H1 (cell line): ENCODE measurements at regions not wholly inside any gene's neighbourhood (a gene's known extent, or its start where the extent isn't known, plus 50 kb on each side); places are given as distances from the start of the nearest gene placed in this dataset.

Experiments used
- CTCF ChIA-PET: fragments of 300-600 bp; sonication (Branson Sonifier 250); formaldehyde crosslinking; loops from one replicate; lab custom pipeline; 2021; ENCODE audit not compliant: partially characterized antibody; lab: Charles Lee
- POLR2A ChIA-PET: fragments of 300-600 bp; sonication (Branson Sonifier 250); formaldehyde crosslinking; loops from one replicate; lab custom pipeline; 2021; ENCODE audit warnings: inconsistent platforms; ENCODE audit not compliant: partially characterized antibody; lab: Charles Lee
- DNase-seq, 2 experiments: peaks; one replicate each; pipeline versions ENCODE4 v3.0.0 to v3.0.0-alpha.2; 2010 to 2022; ENCODE audit warnings: low spot score in 2 of 2, low read depth in 1 of 2, mixed read lengths in 1 of 2
- FAIRE-seq: peaks from 2 replicates; lab custom pipeline; 2011; peaks lifted over from hg19 to GRCh38; lab: Jason Lieb, UNC
- H2AFZ ChIP-seq: 2 replicates; pipeline ENCODE4 v1.8.1; 2012; ENCODE audit warnings: low read length, inconsistent platforms
- H2AK5ac ChIP-seq: 2 replicates; pipeline ENCODE4 v1.6.1; 2013; ENCODE audit warnings: low read depth, low read length
- H2BK120ac ChIP-seq: replicated peaks from 2 replicates; pipeline ENCODE3; 2013; ENCODE audit warnings: low read depth, low read length, inconsistent platforms
- H2BK12ac ChIP-seq: 2 replicates; pipeline ENCODE4 v1.6.1; 2013; ENCODE audit warnings: low read depth, low read length
- H2BK15ac ChIP-seq: 2 replicates; pipeline ENCODE4 v1.6.1; 2013; ENCODE audit warnings: low read length
- H2BK20ac ChIP-seq: 2 replicates; pipeline ENCODE4 v1.6.1; 2013; ENCODE audit warnings: low read length
- H2BK5ac ChIP-seq: 2 replicates; pipeline ENCODE4 v1.6.1; 2013; ENCODE audit warnings: low read depth, low read length
- H3K14ac ChIP-seq: 2 replicates; pipeline ENCODE4 v1.6.1; 2013; ENCODE audit warnings: inconsistent platforms; ENCODE audit not compliant: insufficient read length
- H3K18ac ChIP-seq: 2 replicates; pipeline ENCODE4 v1.6.1; 2013; ENCODE audit warnings: low read length; ENCODE audit errors: extremely low read depth
- H3K23ac ChIP-seq: 2 replicates; pipeline ENCODE4 v1.6.1; 2013; ENCODE audit warnings: inconsistent platforms; ENCODE audit not compliant: insufficient read length
- H3K23me2 ChIP-seq: 2 replicates; pipeline ENCODE4 v1.6.1; 2013; ENCODE audit warnings: low read depth, low read length
- H3K27ac ChIP-seq: 2 replicates; pipeline ENCODE4 v1.6.1; 2011; ENCODE audit warnings: low read depth, low read length, inconsistent platforms
- H3K27me3 ChIP-seq, 4 experiments: replicated peaks in 1 of 4; 1 replicate in 1 of 4; 2 replicates in 3 of 4; pipeline versions ENCODE4 v1.6.1 to v1.8.1; 2011 to 2013; ENCODE audit warnings: low read length in 3 of 4, mild to moderate bottlenecking in 3 of 4, inconsistent platforms in 2 of 4, mixed read lengths in 2 of 4, moderate library complexity in 1 of 4; ENCODE audit not compliant: control insufficient read depth in 3 of 4, insufficient read depth in 3 of 4; ENCODE audit errors: extremely low read depth in 1 of 4
- H3K36me3 ChIP-seq, 4 experiments: 2 replicates each; pipeline versions ENCODE4 v1.6.1 to v1.8.1; 2011 to 2013; ENCODE audit warnings: mild to moderate bottlenecking in 4 of 4, low read length in 3 of 4, moderate library complexity in 2 of 4, control low read depth in 1 of 4, inconsistent platforms in 1 of 4; ENCODE audit not compliant: insufficient read depth in 4 of 4, control insufficient read depth in 2 of 4
- H3K4ac ChIP-seq: replicated peaks from 2 replicates; pipeline ENCODE3; 2013; ENCODE audit warnings: low read length, low read depth, mixed read lengths, inconsistent platforms; ENCODE audit not compliant: insufficient read length
- H3K4me1 ChIP-seq, 4 experiments: replicated peaks in 1 of 4; 1 replicate in 1 of 4; 2 replicates in 3 of 4; pipeline versions ENCODE4 v1.6.1 to v1.8.1; 2011 to 2013; ENCODE audit warnings: low read length in 3 of 4, inconsistent platforms in 2 of 4, mixed read lengths in 1 of 4; ENCODE audit not compliant: insufficient read depth in 4 of 4, control insufficient read depth in 3 of 4
- H3K4me2 ChIP-seq, 2 experiments: 2 replicates each; pipeline versions ENCODE4 v1.6.1 to v1.8.1; 2011 to 2013; ENCODE audit warnings: low read depth in 2 of 2, low read length in 2 of 2, control low read depth in 1 of 2, inconsistent platforms in 1 of 2, mild to moderate bottlenecking in 1 of 2; ENCODE audit not compliant: insufficient read depth in 1 of 2
- H3K4me3 ChIP-seq, 4 experiments: fragments of 200-600, 300-600 bp in 1 of 4; sonication (generic), shearing (Covaris generic), sonication (Bioruptor Twin) in 1 of 4; 2 replicates each; pipeline versions ENCODE4 v1.5.1 to v1.8.1; 2011 to 2016; ENCODE audit warnings: low read length in 4 of 4, low read depth in 3 of 4, control low read depth in 2 of 4, inconsistent platforms in 2 of 4, mild to moderate bottlenecking in 2 of 4, mixed read lengths in 1 of 4, moderate library complexity in 1 of 4; ENCODE audit not compliant: insufficient read depth in 2 of 4; ENCODE audit errors: extremely low read depth in 1 of 4
- H3K56ac ChIP-seq: replicated peaks from 2 replicates; pipeline ENCODE3; 2013; ENCODE audit warnings: low read depth, mild to moderate bottlenecking, mixed read lengths, low read length, inconsistent platforms; ENCODE audit not compliant: insufficient read length
- H3K79me1 ChIP-seq: 2 replicates; pipeline ENCODE4 v1.6.1; 2013; ENCODE audit warnings: low read depth, low read length, control low read depth
- H3K79me2 ChIP-seq, 2 experiments: 2 replicates each; pipeline versions ENCODE4 v1.6.1 to v1.8.1; 2012 to 2013; ENCODE audit warnings: low read length in 2 of 2, mild to moderate bottlenecking in 2 of 2, inconsistent platforms in 1 of 2; ENCODE audit not compliant: insufficient read depth in 2 of 2, control insufficient read depth in 1 of 2
- H3K9ac ChIP-seq, 4 experiments: replicated peaks in 1 of 4; 1 replicate in 1 of 4; 2 replicates in 3 of 4; pipeline versions ENCODE4 v1.6.1 to v1.8.1; 2011 to 2013; ENCODE audit warnings: low read depth in 3 of 4, low read length in 3 of 4, control low read depth in 2 of 4, mild to moderate bottlenecking in 2 of 4, moderate library complexity in 2 of 4, inconsistent platforms in 1 of 4; ENCODE audit errors: extremely low read depth in 1 of 4
- H3K9me3 ChIP-seq, 2 experiments: 2 replicates each; pipeline versions ENCODE4 v1.6.1 to v1.8.1; 2012 to 2013; ENCODE audit warnings: mild to moderate bottlenecking in 2 of 2, moderate library complexity in 2 of 2, control low read depth in 1 of 2, inconsistent platforms in 1 of 2, low read depth in 1 of 2, low read length in 1 of 2, mixed read lengths in 1 of 2; ENCODE audit not compliant: insufficient read depth in 2 of 2
- H4K20me1 ChIP-seq, 2 experiments: replicated peaks in 1 of 2; 2 replicates each; pipeline versions ENCODE3 to v1.8.1; 2011 to 2013; ENCODE audit warnings: inconsistent platforms in 2 of 2, low read length in 2 of 2, mild to moderate bottlenecking in 1 of 2; ENCODE audit not compliant: insufficient read depth in 2 of 2, control insufficient read depth in 1 of 2
- H4K5ac ChIP-seq: 2 replicates; pipeline ENCODE4 v1.6.1; 2013; ENCODE audit warnings: low read length, low read depth, mixed read lengths, inconsistent platforms; ENCODE audit not compliant: insufficient read length
- H4K8ac ChIP-seq: 2 replicates; pipeline ENCODE4 v1.8.0; 2013; ENCODE audit warnings: mild to moderate bottlenecking, moderate library complexity, low read length, inconsistent platforms; ENCODE audit not compliant: insufficient read depth; ENCODE audit errors: extremely low read depth
- H4K91ac ChIP-seq: replicated peaks from 2 replicates; pipeline ENCODE3; 2013; ENCODE audit warnings: low read length, mixed read lengths, inconsistent platforms; ENCODE audit not compliant: insufficient read length
- CHD1 ChIP-seq: IDR thresholded peaks from 2 replicates; pipeline ENCODE4 v1.6.1; 2012; ENCODE audit warnings: low read depth, low read length, improper control_type of control experiment
- CHD2 ChIP-seq: IDR thresholded peaks from 2 replicates; pipeline ENCODE4 v1.6.1; 2012; ENCODE audit warnings: low read length, improper control_type of control experiment
- CREB1 ChIP-seq: IDR thresholded peaks from 2 replicates; pipeline ENCODE4 v1.6.1; 2012; ENCODE audit warnings: inconsistent platforms
- EGR1 ChIP-seq: IDR thresholded peaks from 2 replicates; pipeline ENCODE4 v1.6.1; 2011; ENCODE audit warnings: low read depth, low read length, borderline replicate concordance
- MAFK ChIP-seq: IDR thresholded peaks from 2 replicates; pipeline ENCODE4 v1.6.1; 2012; ENCODE audit warnings: low read depth, mild to moderate bottlenecking, improper control_type of control experiment, low read length
- POLR2AphosphoS5 ChIP-seq: IDR thresholded peaks from 2 replicates; pipeline ENCODE4 v1.6.1; 2011; ENCODE audit warnings: low read depth, low read length
- RAD21 ChIP-seq, 2 experiments: IDR thresholded peaks in 1 of 2; conservative IDR thresholded peaks in 1 of 2; 2 replicates each; pipeline ENCODE4 v1.6.1; 2011; ENCODE audit warnings: low read depth in 2 of 2, low read length in 2 of 2, improper control_type of control experiment in 1 of 2, inconsistent platforms in 1 of 2, mild to moderate bottlenecking in 1 of 2, moderate library complexity in 1 of 2
- WGBS, 2 experiments: shearing (Covaris generic) in 1 of 2; methylation state at CpG; one replicate each; pipeline versions ENCODE4 v1.1.6 to v1.1.7; 2013 to 2015; ENCODE audit warnings: low lambda C conversion rate in 2 of 2, mixed read lengths in 2 of 2, inconsistent platforms in 1 of 2, low coverage in 1 of 2, missing lambda C conversion rate in 1 of 2; ENCODE audit not compliant: insufficient replicate concordance in 2 of 2, insufficient coverage in 1 of 2, insufficient read length in 1 of 2; ENCODE audit errors: extremely low coverage in 1 of 2, missing lambda C conversion rate in 1 of 2; 5-methylcytosine and 5-hydroxymethylcytosine counted together
- TF ChIP-seq, protein P1 (sequence below), 3 experiments: IDR thresholded peaks; 1 replicate in 2 of 3; 2 replicates in 1 of 3; pipeline versions ENCODE4 v1.5.1 to v1.6.1; 2011; ENCODE audit warnings: low read length in 3 of 3, mild to moderate bottlenecking in 3 of 3, inconsistent platforms in 2 of 3, low read depth in 1 of 3, moderate library complexity in 1 of 3; ENCODE audit not compliant: insufficient read depth in 1 of 3; ENCODE audit errors: control extremely low read depth in 1 of 3

DNA sequence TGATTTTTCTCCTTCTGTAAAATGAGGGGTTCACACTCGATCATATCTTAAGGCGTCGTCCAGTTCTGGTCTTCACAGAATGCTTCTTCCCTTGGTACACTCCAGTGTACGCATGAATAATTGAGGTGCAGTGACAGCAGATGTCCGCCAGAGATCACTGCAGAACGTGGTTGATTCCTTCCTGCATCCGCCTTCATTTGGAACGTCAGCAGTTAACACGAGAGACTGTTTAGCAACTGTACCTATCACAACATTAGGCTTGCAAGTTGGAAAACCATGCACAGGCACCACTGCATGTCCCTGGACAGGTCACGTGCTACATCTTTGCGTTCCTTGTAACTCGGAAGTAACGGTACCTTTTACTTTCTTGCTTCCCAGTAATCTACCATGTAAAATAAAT lies 66.0 kb upstream of the GEMIN8 start:
- H3K18ac ChIP-seq: no peak overlapping the region
- TF ChIP-seq RAD21 (IDR thresholded peaks at IDR 0.05 in 1 of 2, conservative IDR thresholded peaks at IDR 0.05 in 1 of 2; ENCODE audit: low read depth in 2 of 2, low read length in 2 of 2) (peak; percentile 92), CHD2 (no peak), MAFK (no peak), CHD1 (no peak), POLR2AphosphoS5 (no peak), EGR1 (no peak), CREB1 (no peak)
- TF ChIP-seq, protein P1, sequence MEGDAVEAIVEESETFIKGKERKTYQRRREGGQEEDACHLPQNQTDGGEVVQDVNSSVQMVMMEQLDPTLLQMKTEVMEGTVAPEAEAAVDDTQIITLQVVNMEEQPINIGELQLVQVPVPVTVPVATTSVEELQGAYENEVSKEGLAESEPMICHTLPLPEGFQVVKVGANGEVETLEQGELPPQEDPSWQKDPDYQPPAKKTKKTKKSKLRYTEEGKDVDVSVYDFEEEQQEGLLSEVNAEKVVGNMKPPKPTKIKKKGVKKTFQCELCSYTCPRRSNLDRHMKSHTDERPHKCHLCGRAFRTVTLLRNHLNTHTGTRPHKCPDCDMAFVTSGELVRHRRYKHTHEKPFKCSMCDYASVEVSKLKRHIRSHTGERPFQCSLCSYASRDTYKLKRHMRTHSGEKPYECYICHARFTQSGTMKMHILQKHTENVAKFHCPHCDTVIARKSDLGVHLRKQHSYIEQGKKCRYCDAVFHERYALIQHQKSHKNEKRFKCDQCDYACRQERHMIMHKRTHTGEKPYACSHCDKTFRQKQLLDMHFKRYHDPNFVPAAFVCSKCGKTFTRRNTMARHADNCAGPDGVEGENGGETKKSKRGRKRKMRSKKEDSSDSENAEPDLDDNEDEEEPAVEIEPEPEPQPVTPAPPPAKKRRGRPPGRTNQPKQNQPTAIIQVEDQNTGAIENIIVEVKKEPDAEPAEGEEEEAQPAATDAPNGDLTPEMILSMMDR (IDR thresholded peaks at IDR 0.05; ENCODE audit: control extremely low read depth in 1 of 3, insufficient read depth in 1 of 3, low read depth in 1 of 3, low read length in 3 of 3): peak; percentile 60 to 82 (median 63)
- TF ChIP-seq, all 59 proteins: peak for 2
- H3K4me1 ChIP-seq: no peaks in the 10 kb centered on the region
- FAIRE-seq: peak; percentile 97
- no peak overlapping the region for H2BK15ac ChIP-seq
- no peaks in the 10 kb centered on the region for H3K9me3 ChIP-seq
- H2BK12ac ChIP-seq: no peak overlapping the region
- no peak overlapping the region for H2BK120ac ChIP-seq
- ChIA-PET CTCF (interaction anchor here (0.6 to 3.0 kb wide), 6 partner anchors 40 to 432 kb away, joined by 3 to 16 read pairs (median 4); partner anchors contain the start of gene GLRA2), POLR2A (no interaction called here)
- H4K5ac ChIP-seq: no peak overlapping the region
- no peak overlapping the region for H3K56ac ChIP-seq
- H4K8ac ChIP-seq: no peak overlapping the region
- H4K91ac ChIP-seq: no peak overlapping the region
- H2BK20ac ChIP-seq: no peak overlapping the region
- H3K4me3 ChIP-seq: no peak overlapping the region
- H3K27ac ChIP-seq: no peak overlapping the region
- no peak overlapping the region for H2BK5ac ChIP-seq
- H3K4ac ChIP-seq: no peak overlapping the region
- H3K36me3 ChIP-seq: no peaks in the 10 kb centered on the region
- no peaks in the 10 kb centered on the region for H3K79me1 ChIP-seq
- H3K4me2 ChIP-seq: no peak overlapping the region
- no peak overlapping the region for H3K14ac ChIP-seq
- H3K27me3 ChIP-seq: no peaks in the 10 kb centered on the region
- H3K9ac ChIP-seq: no peak overlapping the region
- no peak overlapping the region for H2AK5ac ChIP-seq
- H4K20me1 ChIP-seq: no peaks in the 10 kb centered on the region
- no peaks in the 10 kb centered on the region for H3K79me2 ChIP-seq
- WGBS, 2 experiments: 45% methylated on average over 13 of the region's 13 CpGs; no CpG with 5 or more reads in 1 of the 2 experiments
- no peak overlapping the region for H2AFZ ChIP-seq
- DNase-seq: peak; percentile 7 to 48
- no peaks in the 10 kb centered on the region for H3K23me2 ChIP-seq
- no peak overlapping the region for H3K23ac ChIP-seq
